Cardiac muscle cell (in vitro differentiated cells and primary cell): ENCODE measurements at regions not wholly inside any gene's neighbourhood (a gene's known extent, or its start where the extent isn't known, plus 50 kb on each side); places are given as distances from the start of the nearest gene placed in this dataset.

ENCODE experiments used
- DNase-seq, 2 donors: peaks; one replicate each; pipeline versions ENCODE4 v3.0.0 to v3.0.0-alpha.2; 2010 to 2017; ENCODE audit warnings: low read depth in 1 of 2, low spot score in 1 of 2
- H3K27ac ChIP-seq: fragments of 200-600 bp; sonication (generic); 2 replicates; pipeline ENCODE4 v1.5.1; 2016
- H3K27me3 ChIP-seq: fragments of 200-600 bp; sonication (generic); 2 replicates; pipeline ENCODE4 v1.6.0; 2016; ENCODE audit warnings: control low read depth
- H3K36me3 ChIP-seq: fragments of 200-600 bp; sonication (generic); 2 replicates; pipeline ENCODE4 v1.5.1; 2016; ENCODE audit warnings: control low read depth
- H3K4me1 ChIP-seq: fragments of 200-600 bp; sonication (generic); 2 replicates; pipeline ENCODE4 v1.8.1; 2017; ENCODE audit warnings: low read depth, mild to moderate bottlenecking, mixed run types
- H3K4me3 ChIP-seq: fragments of 200-600 bp; sonication (generic); 2 replicates; pipeline ENCODE4 v1.5.1; 2016; ENCODE audit warnings: mild to moderate bottlenecking
- H3K9me3 ChIP-seq: fragments of 200-600 bp; sonication (generic); 2 replicates; pipeline ENCODE4 v1.5.1; 2017; ENCODE audit warnings: low read depth, mild to moderate bottlenecking, control low read depth
- CTCF ChIP-seq: IDR thresholded peaks from 2 replicates; pipeline ENCODE4 v1.5.1; 2012; ENCODE audit warnings: low read depth, mild to moderate bottlenecking, low read length

GRCh38 chr2:6417050-6417449 is 448.7 kb downstream of the CMPK2 start:
- Histone ChIP-seq H3K9me3 (no peaks in the 10 kb centered on the region), H3K36me3 (no peaks in the 10 kb centered on the region), H3K27me3 (no peaks in the 10 kb centered on the region), H3K4me3 (no peak overlapping the region), H3K4me1 (no peaks in the 10 kb centered on the region), H3K27ac (no peak overlapping the region)
- no peak for DNase-seq
- no peak for TF ChIP-seq CTCF

- no peak for DNase-seq
- TF ChIP-seq CTCF, result no peak
- H3K4me1 ChIP-seq, result no peaks in the 10 kb centered on the region
- H3K27me3 ChIP-seq, result no peaks in the 10 kb centered on the region
- no peak overlapping the region for H3K4me3 ChIP-seq
- no peak overlapping the region for H3K27ac ChIP-seq
- H3K36me3 ChIP-seq, result no peaks in the 10 kb centered on the region
- H3K9me3 ChIP-seq, result no peaks in the 10 kb centered on the region
These were observed 447.4 kb downstream of the CMPK2 start for GRCh38 chr2:6418291-6418690.

GRCh38 chr2:6421138-6421730 is 444.5 kb downstream of the CMPK2 start:
- H3K4me3 ChIP-seq, result no peak overlapping the region
- H3K27me3 ChIP-seq, result no peaks in the 10 kb centered on the region
- no peaks in the 10 kb centered on the region for H3K9me3 ChIP-seq
- no peak overlapping the region for H3K27ac ChIP-seq
- no peak for DNase-seq
- H3K4me1 ChIP-seq, result no peaks in the 10 kb centered on the region
- TF ChIP-seq CTCF, result no peak
- H3K36me3 ChIP-seq, result no peaks in the 10 kb centered on the region

- no peak for TF ChIP-seq CTCF
- no peak for DNase-seq
- Histone ChIP-seq H3K27me3 (no peaks in the 10 kb centered on the region), H3K4me1 (no peaks in the 10 kb centered on the region), H3K27ac (no peak overlapping the region), H3K9me3 (no peaks in the 10 kb centered on the region), H3K4me3 (no peak overlapping the region), H3K36me3 (no peaks in the 10 kb centered on the region)
These were observed 443.8 kb downstream of the CMPK2 start for GRCh38 chr2:6421888-6422287.

GRCh38 chr2:6423157-6423556 is 442.6 kb downstream of the CMPK2 start:
- no peaks in the 10 kb centered on the region for H3K4me1 ChIP-seq
- H3K27ac ChIP-seq, result no peak overlapping the region
- H3K9me3 ChIP-seq, result no peaks in the 10 kb centered on the region
- TF ChIP-seq CTCF, result no peak
- H3K27me3 ChIP-seq, result no peaks in the 10 kb centered on the region
- no peak overlapping the region for H3K4me3 ChIP-seq
- DNase-seq, result no peak
- H3K36me3 ChIP-seq, result no peaks in the 10 kb centered on the region

- Histone ChIP-seq H3K4me3 (no peak overlapping the region), H3K9me3 (no peaks in the 10 kb centered on the region), H3K4me1 (no peaks in the 10 kb centered on the region), H3K27ac (no peak overlapping the region), H3K36me3 (no peaks in the 10 kb centered on the region), H3K27me3 (no peaks in the 10 kb centered on the region)
- TF ChIP-seq CTCF, result no peak
- no peak for DNase-seq
These were observed 441.8 kb downstream of the CMPK2 start for GRCh38 chr2:6423944-6424343.
